ENCODE measurements at regions not wholly inside any gene's neighbourhood (a gene's known extent, or its start where the extent isn't known, plus 50 kb on each side); places are given as distances from the start of the nearest gene placed in this dataset.

DNA sequence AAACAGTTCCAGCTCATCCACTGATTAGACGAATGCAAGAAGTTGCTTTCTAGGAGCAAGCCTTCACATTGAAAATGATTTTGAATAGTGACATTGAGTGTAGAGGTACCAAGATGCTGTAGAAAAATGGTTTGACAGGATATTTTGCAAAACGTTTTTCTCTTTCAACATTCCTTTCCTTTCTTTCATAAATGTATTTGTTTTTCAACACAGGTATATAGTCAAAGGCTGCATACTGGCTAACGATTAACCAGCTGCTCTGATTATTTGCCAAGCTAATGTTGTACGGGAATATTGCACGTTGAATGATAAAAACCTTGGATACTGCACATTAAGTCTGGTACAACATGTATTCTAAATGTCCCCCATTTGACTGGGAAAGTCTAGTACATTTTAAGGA lies 78.8 kb upstream of the TENT5A start:
- Histone ChIP-seq H3K9me3 (ENCODE audit: control insufficient read depth, insufficient read depth, low read depth, low read length) (no peaks in the 10 kb centered on the region), H3K36me3 (ENCODE audit: control insufficient read depth, insufficient read depth, low read length) (no peaks in the 10 kb centered on the region), H3K4me1 (ENCODE audit: control insufficient read depth, insufficient read depth, low read length) (no peaks in the 10 kb centered on the region), H3K27ac (ENCODE audit: low read length) (no peak overlapping the region), H3K4me3 (ENCODE audit: low read depth in 2 of 2, low read length in 2 of 2) (no peak overlapping the region), H3K27me3 (ENCODE audit: control insufficient read depth, insufficient read depth, low read length) (no peaks in the 10 kb centered on the region)
- intact Hi-C loops (cut with micrococcal nuclease; ENCODE audit: unreplicated experiment): no loop called here
- CTCF ChIA-PET: no interaction called here
- DNase-seq (ENCODE audit: low read depth, low spot score) (no peak), ATAC-seq (no peak)
- POLR2A ChIA-PET: no interaction called here
- in situ Hi-C loops (cut with HindIII; ENCODE audit: low pct_unique_long_range_greater_than_20kb, low sequenced_read_pairs): no loop called here
- TF ChIP-seq, protein P1, sequence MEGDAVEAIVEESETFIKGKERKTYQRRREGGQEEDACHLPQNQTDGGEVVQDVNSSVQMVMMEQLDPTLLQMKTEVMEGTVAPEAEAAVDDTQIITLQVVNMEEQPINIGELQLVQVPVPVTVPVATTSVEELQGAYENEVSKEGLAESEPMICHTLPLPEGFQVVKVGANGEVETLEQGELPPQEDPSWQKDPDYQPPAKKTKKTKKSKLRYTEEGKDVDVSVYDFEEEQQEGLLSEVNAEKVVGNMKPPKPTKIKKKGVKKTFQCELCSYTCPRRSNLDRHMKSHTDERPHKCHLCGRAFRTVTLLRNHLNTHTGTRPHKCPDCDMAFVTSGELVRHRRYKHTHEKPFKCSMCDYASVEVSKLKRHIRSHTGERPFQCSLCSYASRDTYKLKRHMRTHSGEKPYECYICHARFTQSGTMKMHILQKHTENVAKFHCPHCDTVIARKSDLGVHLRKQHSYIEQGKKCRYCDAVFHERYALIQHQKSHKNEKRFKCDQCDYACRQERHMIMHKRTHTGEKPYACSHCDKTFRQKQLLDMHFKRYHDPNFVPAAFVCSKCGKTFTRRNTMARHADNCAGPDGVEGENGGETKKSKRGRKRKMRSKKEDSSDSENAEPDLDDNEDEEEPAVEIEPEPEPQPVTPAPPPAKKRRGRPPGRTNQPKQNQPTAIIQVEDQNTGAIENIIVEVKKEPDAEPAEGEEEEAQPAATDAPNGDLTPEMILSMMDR (IDR thresholded peaks at IDR 0.05): no peak
- no peak for TF ChIP-seq TCF7L2 (IDR thresholded peaks at IDR 0.05; ENCODE audit: low read depth, low read length)
- no peak for TF ChIP-seq SIN3A (IDR thresholded peaks at IDR 0.05; ENCODE audit: borderline replicate concordance, insufficient read depth, low read depth, low read length)
- no peak for TF ChIP-seq POLR2AphosphoS5 (IDR thresholded peaks at IDR 0.05; ENCODE audit: low read depth, low read length)
- TF ChIP-seq, protein P2, sequence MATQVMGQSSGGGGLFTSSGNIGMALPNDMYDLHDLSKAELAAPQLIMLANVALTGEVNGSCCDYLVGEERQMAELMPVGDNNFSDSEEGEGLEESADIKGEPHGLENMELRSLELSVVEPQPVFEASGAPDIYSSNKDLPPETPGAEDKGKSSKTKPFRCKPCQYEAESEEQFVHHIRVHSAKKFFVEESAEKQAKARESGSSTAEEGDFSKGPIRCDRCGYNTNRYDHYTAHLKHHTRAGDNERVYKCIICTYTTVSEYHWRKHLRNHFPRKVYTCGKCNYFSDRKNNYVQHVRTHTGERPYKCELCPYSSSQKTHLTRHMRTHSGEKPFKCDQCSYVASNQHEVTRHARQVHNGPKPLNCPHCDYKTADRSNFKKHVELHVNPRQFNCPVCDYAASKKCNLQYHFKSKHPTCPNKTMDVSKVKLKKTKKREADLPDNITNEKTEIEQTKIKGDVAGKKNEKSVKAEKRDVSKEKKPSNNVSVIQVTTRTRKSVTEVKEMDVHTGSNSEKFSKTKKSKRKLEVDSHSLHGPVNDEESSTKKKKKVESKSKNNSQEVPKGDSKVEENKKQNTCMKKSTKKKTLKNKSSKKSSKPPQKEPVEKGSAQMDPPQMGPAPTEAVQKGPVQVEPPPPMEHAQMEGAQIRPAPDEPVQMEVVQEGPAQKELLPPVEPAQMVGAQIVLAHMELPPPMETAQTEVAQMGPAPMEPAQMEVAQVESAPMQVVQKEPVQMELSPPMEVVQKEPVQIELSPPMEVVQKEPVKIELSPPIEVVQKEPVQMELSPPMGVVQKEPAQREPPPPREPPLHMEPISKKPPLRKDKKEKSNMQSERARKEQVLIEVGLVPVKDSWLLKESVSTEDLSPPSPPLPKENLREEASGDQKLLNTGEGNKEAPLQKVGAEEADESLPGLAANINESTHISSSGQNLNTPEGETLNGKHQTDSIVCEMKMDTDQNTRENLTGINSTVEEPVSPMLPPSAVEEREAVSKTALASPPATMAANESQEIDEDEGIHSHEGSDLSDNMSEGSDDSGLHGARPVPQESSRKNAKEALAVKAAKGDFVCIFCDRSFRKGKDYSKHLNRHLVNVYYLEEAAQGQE (IDR thresholded peaks at IDR 0.05; ENCODE audit: insufficient read depth in 1 of 2, low read depth in 2 of 2, low read length in 1 of 2): no peak
- no TSS peak for BruUV-seq (replicated peaks)

DNA sequence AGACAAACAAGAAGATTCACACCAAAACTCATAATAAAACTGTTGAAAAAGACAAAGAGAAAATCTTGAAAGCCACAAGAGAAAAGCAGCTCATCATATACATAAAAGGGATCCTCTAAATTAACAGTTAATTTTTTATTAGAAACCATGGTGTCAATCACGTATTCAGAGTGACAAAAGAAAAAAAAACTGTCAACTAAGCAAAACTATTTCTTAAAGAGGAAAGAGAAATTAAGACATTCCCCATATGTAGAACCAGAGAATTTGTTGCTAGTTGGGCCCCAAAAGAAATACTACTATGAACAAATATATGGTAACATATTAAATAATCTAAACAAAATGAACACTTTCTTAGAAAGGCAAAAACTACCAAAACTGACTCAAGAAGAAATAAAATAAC lies 74.3 kb upstream of the TENT5A start:
- BruUV-seq (replicated peaks): no TSS peak
- no peaks in the 10 kb centered on the region for H3K27me3 ChIP-seq (ENCODE audit: control insufficient read depth, insufficient read depth, low read length)
- in situ Hi-C loops (cut with HindIII; ENCODE audit: low pct_unique_long_range_greater_than_20kb, low sequenced_read_pairs): no loop called here
- DNase-seq (ENCODE audit: low read depth, low spot score) (no peak), ATAC-seq (no peak)
- CTCF ChIA-PET: no interaction called here
- no peak overlapping the region for H3K4me3 ChIP-seq (ENCODE audit: low read depth in 2 of 2, low read length in 2 of 2)
- intact Hi-C loops (cut with micrococcal nuclease; ENCODE audit: unreplicated experiment): no loop called here
- H3K9me3 ChIP-seq (ENCODE audit: control insufficient read depth, insufficient read depth, low read depth, low read length): no peaks in the 10 kb centered on the region
- H3K27ac ChIP-seq (ENCODE audit: low read length): no peak overlapping the region
- no peaks in the 10 kb centered on the region for H3K4me1 ChIP-seq (ENCODE audit: control insufficient read depth, insufficient read depth, low read length)
- H3K36me3 ChIP-seq (ENCODE audit: control insufficient read depth, insufficient read depth, low read length): no peaks in the 10 kb centered on the region
- TF ChIP-seq POLR2AphosphoS5 (IDR thresholded peaks at IDR 0.05; ENCODE audit: low read depth, low read length): no peak
- TF ChIP-seq, protein P1 (IDR thresholded peaks at IDR 0.05): no peak
- TF ChIP-seq, protein P2 (IDR thresholded peaks at IDR 0.05; ENCODE audit: insufficient read depth in 1 of 2, low read depth in 2 of 2, low read length in 1 of 2): no peak
- no peak for TF ChIP-seq SIN3A (IDR thresholded peaks at IDR 0.05; ENCODE audit: borderline replicate concordance, insufficient read depth, low read depth, low read length)
- TF ChIP-seq TCF7L2 (IDR thresholded peaks at IDR 0.05; ENCODE audit: low read depth, low read length): no peak
- POLR2A ChIA-PET: no interaction called here

Data from Panc1 (cell line).